ENCODE measurements at regions not wholly inside any gene's neighbourhood (a gene's known extent, or its start where the extent isn't known, plus 50 kb on each side); places are given as distances from the start of the nearest gene placed in this dataset.

- no peaks in the 10 kb centered on the region for H3K4me1 ChIP-seq (ENCODE audit: low read depth, poor library complexity, severe bottlenecking)
- no peak overlapping the region for H3K4me3 ChIP-seq (IDR thresholded peaks at IDR 0.05; ENCODE audit: insufficient read depth, low read depth, low read length)
- H3K36me3 ChIP-seq (ENCODE audit: insufficient read depth) = no peaks in the 10 kb centered on the region
- no peaks in the 10 kb centered on the region for H3K27me3 ChIP-seq (ENCODE audit: insufficient read depth, low read depth)
- H3K27ac ChIP-seq = no peak overlapping the region
- no peak overlapping the region for H2AFZ ChIP-seq (ENCODE audit: low read depth)
- H3K4me2 ChIP-seq = no peak overlapping the region
- no peak for TF ChIP-seq CTCF (conservative IDR thresholded peaks at IDR 0.05; ENCODE audit: low read depth, low read length)
- H3K9ac ChIP-seq = no peak overlapping the region
- H3K79me2 ChIP-seq (ENCODE audit: insufficient read depth, low read depth) = no peaks in the 10 kb centered on the region
- H4K20me1 ChIP-seq (ENCODE audit: insufficient read depth) = no peaks in the 10 kb centered on the region
Observed at GRCh38 chr7:69358163-69358821, 240.0 kb upstream of the AUTS2 start.

- Histone ChIP-seq H2AFZ (ENCODE audit: low read depth) (no peak overlapping the region), H3K9ac (no peak overlapping the region), H3K4me2 (no peak overlapping the region), H4K20me1 (ENCODE audit: insufficient read depth) (no peaks in the 10 kb centered on the region), H3K4me1 (ENCODE audit: low read depth, poor library complexity, severe bottlenecking) (no peaks in the 10 kb centered on the region), H3K27me3 (ENCODE audit: insufficient read depth, low read depth) (no peaks in the 10 kb centered on the region), H3K4me3 (IDR thresholded peaks at IDR 0.05; ENCODE audit: insufficient read depth, low read depth, low read length) (no peak overlapping the region), H3K36me3 (ENCODE audit: insufficient read depth) (no peaks in the 10 kb centered on the region), H3K79me2 (ENCODE audit: insufficient read depth, low read depth) (no peaks in the 10 kb centered on the region), H3K27ac (no peak overlapping the region)
- no peak for TF ChIP-seq CTCF (conservative IDR thresholded peaks at IDR 0.05; ENCODE audit: low read depth, low read length)
Observed at GRCh38 chr7:69359003-69359700, 239.1 kb upstream of the AUTS2 start.

GRCh38 chr7:69360913-69361312 lies 237.4 kb upstream of the AUTS2 start:
- H3K9ac ChIP-seq = no peak overlapping the region
- no peak overlapping the region for H3K4me2 ChIP-seq
- H2AFZ ChIP-seq (ENCODE audit: low read depth) = no peak overlapping the region
- no peaks in the 10 kb centered on the region for H4K20me1 ChIP-seq (ENCODE audit: insufficient read depth)
- TF ChIP-seq CTCF (conservative IDR thresholded peaks at IDR 0.05; ENCODE audit: low read depth, low read length) = no peak
- no peaks in the 10 kb centered on the region for H3K79me2 ChIP-seq (ENCODE audit: insufficient read depth, low read depth)
- H3K36me3 ChIP-seq (ENCODE audit: insufficient read depth) = no peaks in the 10 kb centered on the region
- no peak overlapping the region for H3K4me3 ChIP-seq (IDR thresholded peaks at IDR 0.05; ENCODE audit: insufficient read depth, low read depth, low read length)
- H3K27me3 ChIP-seq (ENCODE audit: insufficient read depth, low read depth) = no peaks in the 10 kb centered on the region
- no peak overlapping the region for H3K27ac ChIP-seq
- no peaks in the 10 kb centered on the region for H3K4me1 ChIP-seq (ENCODE audit: low read depth, poor library complexity, severe bottlenecking)

GRCh38 chr7:69363136-69363535 lies 235.1 kb upstream of the AUTS2 start:
- Histone ChIP-seq H3K9ac (no peak overlapping the region), H3K4me2 (no peak overlapping the region), H3K27me3 (ENCODE audit: insufficient read depth, low read depth) (no peaks in the 10 kb centered on the region), H2AFZ (ENCODE audit: low read depth) (no peak overlapping the region), H3K27ac (no peak overlapping the region), H3K79me2 (ENCODE audit: insufficient read depth, low read depth) (no peaks in the 10 kb centered on the region), H3K36me3 (ENCODE audit: insufficient read depth) (no peaks in the 10 kb centered on the region), H3K4me1 (ENCODE audit: low read depth, poor library complexity, severe bottlenecking) (no peaks in the 10 kb centered on the region), H4K20me1 (ENCODE audit: insufficient read depth) (no peaks in the 10 kb centered on the region), H3K4me3 (IDR thresholded peaks at IDR 0.05; ENCODE audit: insufficient read depth, low read depth, low read length) (no peak overlapping the region)
- TF ChIP-seq CTCF (conservative IDR thresholded peaks at IDR 0.05; ENCODE audit: low read depth, low read length) = no peak
